ENCODE measurements at regions not wholly inside any gene's neighbourhood (a gene's known extent, or its start where the extent isn't known, plus 50 kb on each side); places are given as distances from the start of the nearest gene placed in this dataset.

GRCh38 chr11:95671768-95672167, 117.8 kb downstream of the FAM76B start:
- no peak for TF ChIP-seq CTCF (conservative IDR thresholded peaks at IDR 0.05; ENCODE audit: low read depth, low read length)
- Histone ChIP-seq H3K9ac (no peak overlapping the region), H3K27me3 (ENCODE audit: insufficient read depth, low read depth) (no peaks in the 10 kb centered on the region), H4K20me1 (ENCODE audit: insufficient read depth) (no peaks in the 10 kb centered on the region), H2AFZ (ENCODE audit: low read depth) (no peak overlapping the region), H3K79me2 (ENCODE audit: insufficient read depth, low read depth) (no peaks in the 10 kb centered on the region), H3K36me3 (ENCODE audit: insufficient read depth) (no peaks in the 10 kb centered on the region), H3K4me1 (ENCODE audit: low read depth, poor library complexity, severe bottlenecking) (no peaks in the 10 kb centered on the region), H3K27ac (no peak overlapping the region), H3K4me3 (IDR thresholded peaks at IDR 0.05; ENCODE audit: insufficient read depth, low read depth, low read length) (no peak overlapping the region), H3K4me2 (no peak overlapping the region)

GRCh38 chr11:95668131-95668530, 121.5 kb downstream of the FAM76B start:
- Histone ChIP-seq H3K27ac (no peak overlapping the region), H2AFZ (ENCODE audit: low read depth) (no peak overlapping the region), H3K79me2 (ENCODE audit: insufficient read depth, low read depth) (no peaks in the 10 kb centered on the region), H3K4me3 (IDR thresholded peaks at IDR 0.05; ENCODE audit: insufficient read depth, low read depth, low read length) (no peak overlapping the region), H3K4me1 (ENCODE audit: low read depth, poor library complexity, severe bottlenecking) (no peaks in the 10 kb centered on the region), H4K20me1 (ENCODE audit: insufficient read depth) (no peaks in the 10 kb centered on the region), H3K36me3 (ENCODE audit: insufficient read depth) (no peaks in the 10 kb centered on the region), H3K9ac (no peak overlapping the region), H3K4me2 (no peak overlapping the region), H3K27me3 (ENCODE audit: insufficient read depth, low read depth) (no peaks in the 10 kb centered on the region)
- no peak for TF ChIP-seq CTCF (conservative IDR thresholded peaks at IDR 0.05; ENCODE audit: low read depth, low read length)

GRCh38 chr11:95661162-95661561, 128.4 kb downstream of the FAM76B start:
- Histone ChIP-seq H2AFZ (ENCODE audit: low read depth) (no peak overlapping the region), H3K9ac (no peak overlapping the region), H3K27ac (no peak overlapping the region), H3K27me3 (ENCODE audit: insufficient read depth, low read depth) (no peaks in the 10 kb centered on the region), H4K20me1 (ENCODE audit: insufficient read depth) (no peaks in the 10 kb centered on the region), H3K4me2 (no peak overlapping the region), H3K4me3 (IDR thresholded peaks at IDR 0.05; ENCODE audit: insufficient read depth, low read depth, low read length) (no peak overlapping the region), H3K79me2 (ENCODE audit: insufficient read depth, low read depth) (no peaks in the 10 kb centered on the region), H3K4me1 (ENCODE audit: low read depth, poor library complexity, severe bottlenecking) (no peaks in the 10 kb centered on the region), H3K36me3 (ENCODE audit: insufficient read depth) (no peaks in the 10 kb centered on the region)
- no peak for TF ChIP-seq CTCF (conservative IDR thresholded peaks at IDR 0.05; ENCODE audit: low read depth, low read length)

- Histone ChIP-seq H2AFZ (ENCODE audit: low read depth) (no peak overlapping the region), H3K4me2 (no peak overlapping the region), H3K4me3 (IDR thresholded peaks at IDR 0.05; ENCODE audit: insufficient read depth, low read depth, low read length) (no peak overlapping the region), H3K9ac (no peak overlapping the region), H3K36me3 (ENCODE audit: insufficient read depth) (no peaks in the 10 kb centered on the region), H3K27me3 (ENCODE audit: insufficient read depth, low read depth) (no peaks in the 10 kb centered on the region), H3K79me2 (ENCODE audit: insufficient read depth, low read depth) (no peaks in the 10 kb centered on the region), H3K27ac (no peak overlapping the region), H3K4me1 (ENCODE audit: low read depth, poor library complexity, severe bottlenecking) (no peaks in the 10 kb centered on the region), H4K20me1 (ENCODE audit: insufficient read depth) (no peaks in the 10 kb centered on the region)
- no peak for TF ChIP-seq CTCF (conservative IDR thresholded peaks at IDR 0.05; ENCODE audit: low read depth, low read length)
Measured at GRCh38 chr11:95660038-95660437, 129.5 kb downstream of the FAM76B start.

GRCh38 chr11:95659088-95659487, 130.5 kb downstream of the FAM76B start:
- no peak for TF ChIP-seq CTCF (conservative IDR thresholded peaks at IDR 0.05; ENCODE audit: low read depth, low read length)
- Histone ChIP-seq H2AFZ (ENCODE audit: low read depth) (no peak overlapping the region), H3K79me2 (ENCODE audit: insufficient read depth, low read depth) (no peaks in the 10 kb centered on the region), H3K4me2 (no peak overlapping the region), H3K9ac (no peak overlapping the region), H3K4me3 (IDR thresholded peaks at IDR 0.05; ENCODE audit: insufficient read depth, low read depth, low read length) (no peak overlapping the region), H3K27me3 (ENCODE audit: insufficient read depth, low read depth) (no peaks in the 10 kb centered on the region), H3K36me3 (ENCODE audit: insufficient read depth) (no peaks in the 10 kb centered on the region), H4K20me1 (ENCODE audit: insufficient read depth) (no peaks in the 10 kb centered on the region), H3K4me1 (ENCODE audit: low read depth, poor library complexity, severe bottlenecking) (no peaks in the 10 kb centered on the region), H3K27ac (no peak overlapping the region)
